Gastrocnemius medialis (tissue), 4 donors: ENCODE measurements at regions not wholly inside any gene's neighbourhood (a gene's known extent, or its start where the extent isn't known, plus 50 kb on each side); places are given as distances from the start of the nearest gene placed in this dataset.

ENCODE experiments used
- ATAC-seq, 2 donors: fragments of 150-250 bp; one replicate each; pipeline ENCODE4 v1.9.1; 2016
- DNase-seq, 2 donors: peaks; one replicate each; pipeline ENCODE4 v3.0.0-alpha.2; 2019
- H3K27ac ChIP-seq, 4 donors: fragments of 200-600 bp; sonication (generic); 1 replicate in 1 of 4; 2 replicates in 3 of 4; pipeline ENCODE4 v1.5.1; 2016 to 2018; ENCODE audit warnings: mild to moderate bottlenecking in 2 of 4, moderate library complexity in 1 of 4
- H3K27me3 ChIP-seq, 3 donors: fragments of 200-600 bp; sonication (generic) in 2 of 3; 1 replicate in 1 of 3; 2 replicates in 2 of 3; pipeline versions ENCODE4 v1.5.1 to v1.6.0; 2016 to 2019; ENCODE audit warnings: mild to moderate bottlenecking in 1 of 3, moderate library complexity in 1 of 3
- H3K36me3 ChIP-seq, 2 donors: fragments of 200-600 bp; sonication (generic) in 1 of 2; one replicate each; pipeline ENCODE4 v1.5.1; 2017 to 2018
- H3K4me1 ChIP-seq, 2 donors: fragments of 200-600 bp; sonication (generic) in 1 of 2; one replicate each; pipeline ENCODE4 v1.5.1; 2016 to 2017; ENCODE audit warnings: mild to moderate bottlenecking in 2 of 2
- H3K4me3 ChIP-seq, 4 donors: fragments of 200-600 bp; sonication (generic) in 3 of 4; 1 replicate in 1 of 4; 2 replicates in 3 of 4; pipeline ENCODE4 v1.5.1; 2016 to 2019; ENCODE audit warnings: mild to moderate bottlenecking in 2 of 4
- H3K9me3 ChIP-seq, 3 donors: fragments of 200-600 bp; sonication (generic) in 2 of 3; 1 replicate in 1 of 3; 2 replicates in 2 of 3; pipeline ENCODE4 v1.5.1; 2016 to 2019
- CTCF ChIP-seq, 5 experiments: fragments of 450-650 bp in 3 of 5; fragments of 200-600 bp in 2 of 5; sonication (generic) in 2 of 5; IDR thresholded peaks in 4 of 5; conservative IDR thresholded peaks in 1 of 5; 1 replicate in 4 of 5; 2 replicates in 1 of 5; pipeline ENCODE4 v1.5.1; 2016 to 2019; ENCODE audit warnings: antibody characterized with exemption in 5 of 5, mild to moderate bottlenecking in 3 of 5, moderate library complexity in 3 of 5
- POLR2A ChIP-seq, 2 donors: fragments of 450-650 bp; IDR thresholded peaks; one replicate each; pipeline ENCODE4 v1.6.1; 2017; ENCODE audit warnings: antibody characterized with exemption in 2 of 2, mild to moderate bottlenecking in 2 of 2, moderate library complexity in 2 of 2
- in situ Hi-C, 4 donors: fragments of 200-750 bp; cut with MboI; loops; one replicate each; pipeline versions ENCODE4 v1.15.0 to v1.8.0; 2017; ENCODE audit warnings: low sequenced_read_pairs in 4 of 4
- intact Hi-C: fragments of 100-400 bp; cut with DNase I; formaldehyde crosslinking; loops from one replicate; pipeline ENCODE4 v1.15.1; 2023; ENCODE audit warnings: low total_unique reads

- no peak for DNase-seq
- intact Hi-C loops (no loop called here), in situ Hi-C loops (no loop called here)
- TF ChIP-seq POLR2A (IDR thresholded peaks at IDR 0.05) (no peak), CTCF (IDR thresholded peaks at IDR 0.05 in 4 of 5, conservative IDR thresholded peaks at IDR 0.05 in 1 of 5) (no peak)
- Histone ChIP-seq H3K9me3 (no peaks in the 10 kb centered on the region), H3K36me3 (no peaks in the 10 kb centered on the region), H3K4me3 (no peak overlapping the region), H3K27me3 (no peaks in the 10 kb centered on the region), H3K4me1 (no peaks in the 10 kb centered on the region), H3K27ac (no peak overlapping the region)
- no peak for ATAC-seq
These were observed 437.7 kb upstream of the KAZN start for GRCh38 chr1:14160781-14161180.

- TF ChIP-seq CTCF (IDR thresholded peaks at IDR 0.05 in 4 of 5, conservative IDR thresholded peaks at IDR 0.05 in 1 of 5) (no peak), POLR2A (IDR thresholded peaks at IDR 0.05) (no peak)
- DNase-seq, result no peak
- Histone ChIP-seq H3K4me1 (no peaks in the 10 kb centered on the region), H3K27me3 (no peaks in the 10 kb centered on the region), H3K27ac (no peak overlapping the region), H3K36me3 (no peaks in the 10 kb centered on the region), H3K4me3 (no peak overlapping the region), H3K9me3 (no peaks in the 10 kb centered on the region)
- intact Hi-C loops (no loop called here), in situ Hi-C loops (no loop called here)
- ATAC-seq, result no peak
These were observed 435.2 kb upstream of the KAZN start for GRCh38 chr1:14163246-14163645.

- peak in 1 of 2 donors; percentile 16 for DNase-seq
- Histone ChIP-seq H3K36me3 (no peaks in the 10 kb centered on the region), H3K9me3 (no peaks in the 10 kb centered on the region), H3K27me3 (no peaks in the 10 kb centered on the region), H3K4me3 (no peak overlapping the region), H3K27ac (no peak overlapping the region), H3K4me1 (no peaks in the 10 kb centered on the region)
- in situ Hi-C loops, result no loop called here
- peak in 1 of 2 donors; percentile 42 for ATAC-seq
- intact Hi-C loops, result no loop called here
- TF ChIP-seq POLR2A (IDR thresholded peaks at IDR 0.05), result no peak
- TF ChIP-seq CTCF (IDR thresholded peaks at IDR 0.05 in 4 of 5, conservative IDR thresholded peaks at IDR 0.05 in 1 of 5), result no peak
These were observed 433.1 kb upstream of the KAZN start for GRCh38 chr1:14165371-14165801.

GRCh38 chr1:14167884-14168283 is 430.6 kb upstream of the KAZN start:
- Histone ChIP-seq H3K9me3 (no peaks in the 10 kb centered on the region), H3K27ac (no peak overlapping the region), H3K4me3 (no peak overlapping the region), H3K4me1 (no peaks in the 10 kb centered on the region), H3K27me3 (no peaks in the 10 kb centered on the region), H3K36me3 (no peaks in the 10 kb centered on the region)
- intact Hi-C loops (no loop called here), in situ Hi-C loops (no loop called here)
- ATAC-seq, result no peak
- DNase-seq, result no peak
- TF ChIP-seq POLR2A (IDR thresholded peaks at IDR 0.05), result no peak
- TF ChIP-seq CTCF (IDR thresholded peaks at IDR 0.05 in 4 of 5, conservative IDR thresholded peaks at IDR 0.05 in 1 of 5), result no peak

- TF ChIP-seq POLR2A (IDR thresholded peaks at IDR 0.05), result no peak
- TF ChIP-seq CTCF (IDR thresholded peaks at IDR 0.05 in 4 of 5, conservative IDR thresholded peaks at IDR 0.05 in 1 of 5), result no peak
- intact Hi-C loops (no loop called here), in situ Hi-C loops (no loop called here)
- DNase-seq, result no peak
- H3K27ac ChIP-seq, result no peak overlapping the region
- no peaks in the 10 kb centered on the region for H3K9me3 ChIP-seq
- no peaks in the 10 kb centered on the region for H3K4me1 ChIP-seq
- no peak for ATAC-seq
- H3K4me3 ChIP-seq, result no peak overlapping the region
- H3K27me3 ChIP-seq, result no peaks in the 10 kb centered on the region
- H3K36me3 ChIP-seq, result no peaks in the 10 kb centered on the region
These were observed 430.0 kb upstream of the KAZN start for GRCh38 chr1:14168326-14169063.
